Lung (tissue), 11 donors: ENCODE measurements at regions not wholly inside any gene's neighbourhood (a gene's known extent, or its start where the extent isn't known, plus 50 kb on each side); places are given as distances from the start of the nearest gene placed in this dataset.
A peak's percentile ranks its signal among the peaks of the same experiment; 100 is the strongest.

ENCODE experiments used
- ATAC-seq: fragments of 200-7000 bp; cut with Tn5 transposase; one replicate; pipeline ENCODE4 v1.9.1; 2020; ENCODE audit warnings: moderate number of reproducible peaks; ENCODE audit not compliant: insufficient read depth, low FRiP score
- DNase-seq, 3 donors: peaks; one replicate each; pipeline ENCODE4 v3.0.0-alpha.2; 2013 to 2017
- H3K27ac ChIP-seq, 2 donors: one replicate each; pipeline ENCODE4 v1.5.1; 2013; ENCODE audit warnings: mild to moderate bottlenecking in 2 of 2, moderate library complexity in 2 of 2, control low read depth in 1 of 2, inconsistent platforms in 1 of 2, low read depth in 1 of 2, low read length in 1 of 2
- H3K27me3 ChIP-seq, 3 donors: one replicate each; pipeline ENCODE4 v1.5.1; 2013; ENCODE audit warnings: low read length in 2 of 3; ENCODE audit not compliant: control insufficient read depth in 3 of 3, insufficient read depth in 3 of 3
- H3K36me3 ChIP-seq, 4 donors: one replicate each; pipeline ENCODE4 v1.5.1; 2013; ENCODE audit warnings: low read length in 4 of 4, mild to moderate bottlenecking in 1 of 4, moderate library complexity in 1 of 4; ENCODE audit not compliant: control insufficient read depth in 4 of 4, insufficient read depth in 4 of 4
- H3K4me1 ChIP-seq, 5 donors: one replicate each; pipeline ENCODE4 v1.5.1; 2013; ENCODE audit warnings: low read length in 5 of 5, mild to moderate bottlenecking in 2 of 5, moderate library complexity in 1 of 5; ENCODE audit not compliant: control insufficient read depth in 5 of 5, insufficient read depth in 5 of 5
- H3K4me3 ChIP-seq: one replicate; pipeline ENCODE4 v1.5.1; 2013; ENCODE audit warnings: mild to moderate bottlenecking, control low read depth, moderate library complexity
- H3K9ac ChIP-seq, 2 donors: one replicate each; pipeline ENCODE4 v1.5.1; 2013; ENCODE audit warnings: low read length in 2 of 2, control low read depth in 1 of 2; ENCODE audit not compliant: insufficient read depth in 1 of 2
- H3K9me3 ChIP-seq, 4 donors: one replicate each; pipeline ENCODE4 v1.5.1; 2013; ENCODE audit warnings: low read length in 3 of 4, mild to moderate bottlenecking in 1 of 4, moderate library complexity in 1 of 4; ENCODE audit not compliant: control insufficient read depth in 4 of 4, insufficient read depth in 3 of 4
- WGBS, 2 donors: extraction: QIAGEN DNeasy Blood & Tissue Kit; methylation state at CpG; one replicate each; pipeline ENCODE4 v1.1.7; 2013; 5-methylcytosine and 5-hydroxymethylcytosine counted together
- TF ChIP-seq, protein P1 (sequence below): IDR thresholded peaks from 2 replicates; pipeline ENCODE4 v1.5.1; 2012; ENCODE audit warnings: mild to moderate bottlenecking; ENCODE audit errors: control extremely low read depth, extremely low read depth
- donor health status: control.
- donor health status: control.
- donor health status: Bipolar disorder and iron deficiency.
- donor health status: healthy.
- donor health status: DM: yes; HTN: yes; CAD: no.

DNA sequence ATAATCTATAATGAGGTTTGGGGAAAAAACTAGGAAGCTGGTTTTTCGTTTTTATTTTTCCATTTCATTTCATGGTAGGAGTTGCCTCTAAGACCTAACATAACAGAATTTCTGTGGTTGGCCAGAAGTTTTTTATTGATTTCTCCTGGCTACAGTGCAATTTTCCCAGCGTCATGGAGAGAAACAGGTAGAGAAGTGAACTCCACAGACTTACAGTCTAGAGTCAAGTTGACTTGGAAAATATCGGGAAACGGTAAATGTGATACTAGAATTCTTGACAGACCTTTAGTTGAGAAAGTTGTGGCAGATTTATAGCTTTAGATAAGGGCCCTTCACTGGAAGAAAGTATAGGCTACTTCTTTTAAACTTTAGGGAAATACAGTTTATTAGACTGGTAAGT is 238.3 kb downstream of the DOK5 start:
- no peak overlapping the region for H3K4me3 ChIP-seq
- H3K4me1 ChIP-seq, result no peaks in the 10 kb centered on the region
- H3K27ac ChIP-seq, result no peak overlapping the region
- TF ChIP-seq, protein P1, sequence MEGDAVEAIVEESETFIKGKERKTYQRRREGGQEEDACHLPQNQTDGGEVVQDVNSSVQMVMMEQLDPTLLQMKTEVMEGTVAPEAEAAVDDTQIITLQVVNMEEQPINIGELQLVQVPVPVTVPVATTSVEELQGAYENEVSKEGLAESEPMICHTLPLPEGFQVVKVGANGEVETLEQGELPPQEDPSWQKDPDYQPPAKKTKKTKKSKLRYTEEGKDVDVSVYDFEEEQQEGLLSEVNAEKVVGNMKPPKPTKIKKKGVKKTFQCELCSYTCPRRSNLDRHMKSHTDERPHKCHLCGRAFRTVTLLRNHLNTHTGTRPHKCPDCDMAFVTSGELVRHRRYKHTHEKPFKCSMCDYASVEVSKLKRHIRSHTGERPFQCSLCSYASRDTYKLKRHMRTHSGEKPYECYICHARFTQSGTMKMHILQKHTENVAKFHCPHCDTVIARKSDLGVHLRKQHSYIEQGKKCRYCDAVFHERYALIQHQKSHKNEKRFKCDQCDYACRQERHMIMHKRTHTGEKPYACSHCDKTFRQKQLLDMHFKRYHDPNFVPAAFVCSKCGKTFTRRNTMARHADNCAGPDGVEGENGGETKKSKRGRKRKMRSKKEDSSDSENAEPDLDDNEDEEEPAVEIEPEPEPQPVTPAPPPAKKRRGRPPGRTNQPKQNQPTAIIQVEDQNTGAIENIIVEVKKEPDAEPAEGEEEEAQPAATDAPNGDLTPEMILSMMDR, result no peak
- H3K27me3 ChIP-seq, result no peaks in the 10 kb centered on the region
- no peak overlapping the region for H3K9ac ChIP-seq
- no peaks in the 10 kb centered on the region for H3K9me3 ChIP-seq
- 82 to 85% methylated on average over 4 of the region's 4 CpGs for WGBS, 2 donors
- no peaks in the 10 kb centered on the region for H3K36me3 ChIP-seq
- no peak for ATAC-seq
- DNase-seq, result no peak

DNA sequence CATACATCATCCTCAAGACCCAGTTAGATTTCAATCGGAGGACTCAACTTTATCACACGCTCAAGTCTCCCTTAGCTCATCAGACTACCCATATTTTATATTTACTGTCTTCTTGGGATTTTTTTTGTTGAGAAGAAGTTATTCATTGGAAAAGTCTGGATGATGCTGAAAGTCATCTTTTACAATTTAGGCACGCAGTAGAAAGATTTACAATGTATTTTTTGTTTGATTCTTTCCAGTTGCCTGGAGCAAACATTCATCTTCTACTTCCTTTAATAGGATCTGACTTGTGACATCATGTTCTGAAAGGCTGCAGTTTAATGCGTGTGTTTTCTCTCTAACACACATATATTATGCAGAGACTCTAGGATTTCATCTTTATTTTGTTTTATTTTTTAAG is 235.7 kb downstream of the DOK5 start:
- H3K36me3 ChIP-seq, result no peaks in the 10 kb centered on the region
- ATAC-seq (no peak), DNase-seq (no peak)
- H3K9ac ChIP-seq, result no peak overlapping the region
- H3K27me3 ChIP-seq, result no peaks in the 10 kb centered on the region
- H3K4me1 ChIP-seq, result no peaks in the 10 kb centered on the region
- no peak overlapping the region for H3K4me3 ChIP-seq
- H3K27ac ChIP-seq, result no peak overlapping the region
- H3K9me3 ChIP-seq, result no peaks in the 10 kb centered on the region
- WGBS, 2 donors, result 86 to 87% methylated on average over 4 of the region's 4 CpGs
- TF ChIP-seq, protein P1, result no peak

DNA sequence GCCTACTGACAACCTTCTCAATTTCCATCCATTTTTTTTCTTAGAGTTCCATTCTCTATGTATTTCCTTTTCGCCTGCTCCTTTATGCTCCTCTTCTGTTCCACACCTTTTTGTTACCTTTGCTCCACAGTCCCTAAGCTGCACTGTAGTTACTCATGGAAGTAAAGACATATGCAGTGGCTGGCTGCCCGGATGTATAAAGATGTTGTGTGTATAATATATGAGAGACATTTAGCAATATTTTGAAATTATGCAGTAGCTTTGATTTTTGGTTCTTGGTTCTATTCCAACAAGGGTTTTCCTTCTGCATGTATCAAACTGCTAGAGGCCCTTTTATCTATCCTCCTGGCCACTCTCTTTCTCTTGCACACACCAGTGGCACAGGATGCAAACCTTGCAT is 234.9 kb downstream of the DOK5 start:
- TF ChIP-seq, protein P1, result no peak
- H3K27me3 ChIP-seq, result no peaks in the 10 kb centered on the region
- ATAC-seq, result no peak
- no peaks in the 10 kb centered on the region for H3K36me3 ChIP-seq
- WGBS, 2 donors, result 85 to 97% methylated on average over 2 of the region's 2 CpGs
- no peak overlapping the region for H3K9ac ChIP-seq
- no peaks in the 10 kb centered on the region for H3K4me1 ChIP-seq
- H3K27ac ChIP-seq, result no peak overlapping the region
- peak in 2 of 3 donors; percentile 1 to 31 for DNase-seq
- no peak overlapping the region for H3K4me3 ChIP-seq
- H3K9me3 ChIP-seq, result no peaks in the 10 kb centered on the region

DNA sequence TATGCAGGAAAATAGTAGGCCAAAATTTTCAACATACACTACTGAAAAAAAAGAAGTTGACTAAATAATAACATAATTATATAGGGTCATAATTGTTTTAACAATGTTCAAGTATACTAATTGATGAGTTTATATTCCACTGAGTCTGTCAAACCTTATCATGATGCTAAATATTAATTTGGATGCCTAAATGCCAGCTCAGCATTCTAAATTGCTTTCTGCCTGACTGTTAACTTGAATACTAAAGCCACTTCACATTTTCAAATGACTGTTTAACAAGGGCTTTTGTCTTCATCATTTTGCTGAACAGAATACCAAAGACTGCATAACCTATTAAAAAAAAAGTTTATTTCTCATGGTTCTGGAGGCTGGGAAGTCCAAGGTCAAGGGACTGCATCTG is 232.8 kb downstream of the DOK5 start:
- Histone ChIP-seq H3K36me3 (no peaks in the 10 kb centered on the region), H3K27me3 (no peaks in the 10 kb centered on the region), H3K4me3 (no peak overlapping the region), H3K27ac (no peak overlapping the region), H3K4me1 (no peaks in the 10 kb centered on the region), H3K9me3 (no peaks in the 10 kb centered on the region), H3K9ac (no peak overlapping the region)
- DNase-seq, result no peak
- TF ChIP-seq, protein P1, result no peak
- ATAC-seq, result no peak
